ENCODE measurements at regions not wholly inside any gene's neighbourhood (a gene's known extent, or its start where the extent isn't known, plus 50 kb on each side); places are given as distances from the start of the nearest gene placed in this dataset.
A peak's percentile ranks its signal among the peaks of the same experiment; 100 is the strongest.

GRCh38 chr9:107154766-107155165, 128.3 kb upstream of the RAD23B start:
- H3K36me3 ChIP-seq (ENCODE audit: control insufficient read depth in 2 of 4, insufficient read depth in 4 of 4, low read length in 3 of 4) = no peaks in the 10 kb centered on the region

More at GRCh38 chr9:107154766-107155165, 128.3 kb upstream of the RAD23B start:
- Histone ChIP-seq H3K27me3 (replicated peaks in 1 of 4; ENCODE audit: control insufficient read depth in 3 of 4, extremely low read depth in 1 of 4, insufficient read depth in 3 of 4, low read length in 3 of 4) (no peaks in the 10 kb centered on the region), H3K18ac (ENCODE audit: extremely low read depth, low read length) (no peak overlapping the region), H2BK12ac (ENCODE audit: low read depth, low read length) (no peak overlapping the region), H3K4ac (replicated peaks; ENCODE audit: insufficient read length, low read depth, low read length) (no peak overlapping the region), H3K79me2 (ENCODE audit: control insufficient read depth in 1 of 2, insufficient read depth in 2 of 2, low read length in 2 of 2) (no peaks in the 10 kb centered on the region), H3K9ac (replicated peaks in 1 of 4; ENCODE audit: extremely low read depth in 1 of 4, low read depth in 3 of 4, low read length in 3 of 4) (no peak overlapping the region), H2BK120ac (replicated peaks; ENCODE audit: low read depth, low read length) (no peak overlapping the region), H4K20me1 (replicated peaks in 1 of 2; ENCODE audit: control insufficient read depth in 1 of 2, insufficient read depth in 2 of 2, low read length in 2 of 2) (no peaks in the 10 kb centered on the region), H3K23me2 (ENCODE audit: low read depth, low read length) (no peaks in the 10 kb centered on the region), H3K9me3 (ENCODE audit: insufficient read depth in 2 of 2, low read depth in 1 of 2, low read length in 1 of 2) (no peaks in the 10 kb centered on the region), H2BK15ac (ENCODE audit: low read length) (no peak overlapping the region), H4K5ac (ENCODE audit: insufficient read length, low read depth, low read length) (no peak overlapping the region), H3K23ac (ENCODE audit: insufficient read length) (no peak overlapping the region), H3K4me2 (ENCODE audit: insufficient read depth in 1 of 2, low read depth in 2 of 2, low read length in 2 of 2) (no peak overlapping the region), H3K14ac (ENCODE audit: insufficient read length) (no peak overlapping the region), H2BK5ac (ENCODE audit: low read depth, low read length) (no peak overlapping the region), H2BK20ac (ENCODE audit: low read length) (no peak overlapping the region), H2AK5ac (ENCODE audit: low read depth, low read length) (no peak overlapping the region), H3K79me1 (ENCODE audit: low read depth, low read length) (no peaks in the 10 kb centered on the region), H4K8ac (ENCODE audit: extremely low read depth, insufficient read depth, low read length) (no peak overlapping the region), H4K91ac (replicated peaks; ENCODE audit: insufficient read length, low read length) (no peak overlapping the region), H3K56ac (replicated peaks; ENCODE audit: insufficient read length, low read depth, low read length) (no peak overlapping the region), H3K4me1 (replicated peaks in 1 of 4; ENCODE audit: control insufficient read depth in 3 of 4, insufficient read depth in 4 of 4, low read length in 3 of 4) (peaks cover 0 to 3% (median 0%) of the 10 kb centered on the region in 4 experiments; a peak in 1 of 7 replicates), H3K4me3 (ENCODE audit: extremely low read depth in 1 of 4, insufficient read depth in 2 of 4, low read depth in 3 of 4, low read length in 4 of 4) (no peak overlapping the region), H3K27ac (ENCODE audit: low read depth, low read length) (no peak overlapping the region), H2AFZ (ENCODE audit: low read length) (peak overlapping the region; percentile 55; the same call in 1 of the 2 replicates)
- ChIA-PET POLR2A (ENCODE audit: partially characterized antibody) (no interaction called here), CTCF (ENCODE audit: partially characterized antibody) (interaction anchor here (0.6 to 8.9 kb wide), 2 partner anchors 15 to 144 kb away, joined by 3 to 93 read pairs; no protein-coding TSS in a partner anchor)
- TF ChIP-seq GABPA (IDR thresholded peaks at IDR 0.05; ENCODE audit: borderline replicate concordance, insufficient read depth, low read length) = no peak
- no peak for TF ChIP-seq RNF2 (IDR thresholded peaks at IDR 0.05; ENCODE audit: borderline replicate concordance, low read depth, low read length, missing control alignments, poor library complexity, severe bottlenecking)
- TF ChIP-seq, protein P1, sequence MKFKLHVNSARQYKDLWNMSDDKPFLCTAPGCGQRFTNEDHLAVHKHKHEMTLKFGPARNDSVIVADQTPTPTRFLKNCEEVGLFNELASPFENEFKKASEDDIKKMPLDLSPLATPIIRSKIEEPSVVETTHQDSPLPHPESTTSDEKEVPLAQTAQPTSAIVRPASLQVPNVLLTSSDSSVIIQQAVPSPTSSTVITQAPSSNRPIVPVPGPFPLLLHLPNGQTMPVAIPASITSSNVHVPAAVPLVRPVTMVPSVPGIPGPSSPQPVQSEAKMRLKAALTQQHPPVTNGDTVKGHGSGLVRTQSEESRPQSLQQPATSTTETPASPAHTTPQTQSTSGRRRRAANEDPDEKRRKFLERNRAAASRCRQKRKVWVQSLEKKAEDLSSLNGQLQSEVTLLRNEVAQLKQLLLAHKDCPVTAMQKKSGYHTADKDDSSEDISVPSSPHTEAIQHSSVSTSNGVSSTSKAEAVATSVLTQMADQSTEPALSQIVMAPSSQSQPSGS (IDR thresholded peaks at IDR 0.05; ENCODE audit: low read length) = no peak
- TF ChIP-seq, protein P2, sequence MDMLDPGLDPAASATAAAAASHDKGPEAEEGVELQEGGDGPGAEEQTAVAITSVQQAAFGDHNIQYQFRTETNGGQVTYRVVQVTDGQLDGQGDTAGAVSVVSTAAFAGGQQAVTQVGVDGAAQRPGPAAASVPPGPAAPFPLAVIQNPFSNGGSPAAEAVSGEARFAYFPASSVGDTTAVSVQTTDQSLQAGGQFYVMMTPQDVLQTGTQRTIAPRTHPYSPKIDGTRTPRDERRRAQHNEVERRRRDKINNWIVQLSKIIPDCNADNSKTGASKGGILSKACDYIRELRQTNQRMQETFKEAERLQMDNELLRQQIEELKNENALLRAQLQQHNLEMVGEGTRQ (IDR thresholded peaks at IDR 0.05; ENCODE audit: low read length) = no peak
- no peak for TF ChIP-seq TCF12 (IDR thresholded peaks at IDR 0.05; ENCODE audit: low read depth, low read length)
- TF ChIP-seq SRF (IDR thresholded peaks at IDR 0.05; ENCODE audit: low read depth, low read length) = no peak
- TF ChIP-seq POLR2A (IDR thresholded peaks at IDR 0.05; ENCODE audit: control extremely low read depth in 1 of 2, low read depth in 2 of 2, low read length in 2 of 2) = no peak
- TF ChIP-seq RAD21 (IDR thresholded peaks at IDR 0.05 in 1 of 2, conservative IDR thresholded peaks at IDR 0.05 in 1 of 2; ENCODE audit: low read depth in 2 of 2, low read length in 2 of 2) = no peak
- TF ChIP-seq SIRT6 (IDR thresholded peaks at IDR 0.05; ENCODE audit: low read length) = no peak
- no peak for TF ChIP-seq CREB1 (IDR thresholded peaks at IDR 0.05)
- no peak for TF ChIP-seq SAP30 (IDR thresholded peaks at IDR 0.05; ENCODE audit: insufficient read depth, insufficient replicate concordance, low read length)
- DNase-seq (ENCODE audit: low read depth in 1 of 2, low spot score in 2 of 2) = no peak
- FAIRE-seq = no peak
- 93% methylated on average over 3 of the region's 3 CpGs; no CpG with 5 or more reads in 1 of the 2 experiments for WGBS, 2 experiments (ENCODE audit: extremely low coverage in 1 of 2, insufficient coverage in 1 of 2, insufficient read length in 1 of 2, insufficient replicate concordance in 2 of 2, low coverage in 1 of 2, low lambda C conversion rate in 2 of 2, missing lambda C conversion rate in 1 of 2)
